G401.6 (cell line): ENCODE measurements at regions not wholly inside any gene's neighbourhood (a gene's known extent, or its start where the extent isn't known, plus 50 kb on each side); places are given as distances from the start of the nearest gene placed in this dataset.
"Not testable (repeated sequence)": the region's sequence is repeated elsewhere in the genome, so short reads cannot be mapped to it uniquely, and the experiment has no call there.

ENCODE experiments used
- FAIRE-seq: peaks from 2 replicates; lab custom pipeline; 2012; peaks lifted over from hg19 to GRCh38; lab: Jason Lieb, UNC

DNA sequence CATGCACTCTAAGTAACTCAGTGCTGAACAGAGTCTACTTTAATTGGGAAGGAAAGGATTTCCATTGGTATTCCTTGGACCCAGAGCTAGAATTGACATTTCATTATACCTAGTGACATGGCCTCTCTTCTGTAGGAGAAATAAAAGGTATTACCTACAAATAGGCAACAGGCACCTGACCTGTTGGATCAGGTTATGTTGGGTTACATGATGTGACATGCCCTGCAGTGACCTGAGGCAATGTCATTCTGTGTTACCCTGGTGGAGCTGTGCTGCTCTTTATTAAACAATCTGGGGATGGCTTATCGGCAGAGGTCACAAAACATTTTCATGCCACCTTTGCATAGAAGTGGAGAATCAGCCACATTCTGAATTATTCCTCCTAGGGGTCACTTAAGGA is 427.7 kb downstream of the MDFIC start:
- FAIRE-seq: no peak

DNA sequence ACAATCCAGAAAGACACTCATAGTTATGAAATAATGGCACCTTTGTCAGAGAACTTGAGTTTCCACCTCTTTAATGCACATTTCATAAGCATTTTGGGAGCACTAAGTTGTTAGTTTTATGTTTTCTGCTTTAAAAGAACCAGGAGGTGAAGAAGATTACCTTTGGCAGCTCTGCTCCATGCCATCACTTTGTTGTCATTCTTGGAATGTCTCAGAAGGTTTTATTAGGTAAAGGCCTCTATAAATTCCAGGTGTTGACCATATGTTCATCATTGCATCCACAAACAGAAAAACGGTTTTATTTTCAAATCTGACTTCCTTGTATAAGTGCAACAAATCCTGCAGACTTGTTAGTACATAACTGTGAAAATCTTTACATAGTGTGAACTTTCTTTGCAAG is 424.8 kb downstream of the MDFIC start:
- FAIRE-seq: no peak

DNA sequence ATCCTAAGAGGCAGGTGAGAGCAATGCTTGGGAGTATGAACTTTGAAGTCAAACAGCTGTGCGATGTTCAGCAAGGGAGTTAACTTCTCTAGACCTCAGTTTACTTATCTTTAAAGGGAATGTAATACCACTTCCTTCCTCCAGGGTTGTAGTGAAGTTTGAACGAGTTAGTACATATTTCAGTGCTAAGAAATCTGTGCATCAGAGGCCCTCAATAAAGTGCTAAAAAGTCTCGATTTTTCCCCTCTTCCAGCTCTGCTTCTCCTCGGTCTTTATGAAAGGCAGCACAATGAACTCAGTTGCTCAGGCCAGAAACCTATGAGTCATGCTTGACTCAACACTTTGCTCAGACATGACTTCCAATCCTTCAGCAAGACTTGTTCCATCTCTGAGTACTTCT is 418.9 kb downstream of the MDFIC start:
- FAIRE-seq: no peak

DNA sequence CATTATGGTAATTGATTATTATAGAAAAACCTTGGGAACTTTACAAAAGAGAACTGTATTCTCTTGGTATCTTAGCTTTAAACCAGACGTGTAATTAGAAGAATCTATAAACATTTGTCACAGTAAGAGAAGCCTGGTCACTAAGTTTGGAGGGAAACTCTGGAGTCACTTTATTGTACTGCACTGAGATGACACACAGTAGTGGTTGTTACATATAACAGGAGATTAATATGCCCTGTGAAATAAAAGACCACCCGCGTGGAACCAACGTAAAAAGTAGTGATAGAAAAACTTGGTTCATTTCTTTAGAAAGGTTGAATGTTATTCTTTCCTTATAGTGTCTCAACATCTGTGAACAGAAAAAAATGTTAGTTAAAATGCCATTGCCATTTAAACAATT is 416.1 kb downstream of the MDFIC start:
- no peak for FAIRE-seq

DNA sequence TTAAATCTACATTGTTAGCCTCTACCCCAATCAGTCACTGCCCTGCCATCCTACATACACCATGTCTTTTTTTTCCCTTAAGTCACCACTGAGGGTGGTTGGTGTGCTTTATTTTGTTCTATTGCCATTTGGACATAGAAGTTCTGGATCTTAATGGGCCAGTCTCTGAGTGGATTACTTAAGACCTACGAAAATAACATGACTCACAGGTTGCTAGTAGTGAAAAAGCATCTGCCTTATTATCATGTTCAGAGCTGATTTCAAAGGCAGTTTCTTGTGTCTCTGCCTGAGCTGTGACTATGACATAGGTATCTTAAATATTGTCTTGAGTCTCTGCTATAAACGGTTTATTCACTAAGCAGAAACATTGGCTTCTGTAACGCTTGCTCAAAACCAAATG is 410.8 kb downstream of the MDFIC start:
- FAIRE-seq: no peak

DNA sequence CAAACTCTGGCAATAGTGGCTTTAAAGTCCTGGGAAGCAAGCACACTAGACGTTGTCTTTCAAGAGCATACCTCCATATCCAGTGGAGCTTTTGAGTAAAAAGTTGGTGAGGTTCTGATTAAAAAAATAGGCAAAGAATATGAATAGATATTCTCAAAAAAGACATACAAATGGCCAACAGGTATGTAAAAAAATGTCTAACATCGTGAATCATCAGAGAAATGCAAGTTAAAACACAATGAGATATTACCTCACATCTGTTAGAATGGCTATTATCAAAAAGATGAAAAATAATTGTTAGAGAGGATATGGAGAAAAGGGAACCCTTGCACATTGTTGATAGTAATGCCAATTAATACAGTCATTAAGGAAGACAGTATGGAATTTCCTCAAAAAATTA is 407.1 kb downstream of the MDFIC start:
- no peak for FAIRE-seq

DNA sequence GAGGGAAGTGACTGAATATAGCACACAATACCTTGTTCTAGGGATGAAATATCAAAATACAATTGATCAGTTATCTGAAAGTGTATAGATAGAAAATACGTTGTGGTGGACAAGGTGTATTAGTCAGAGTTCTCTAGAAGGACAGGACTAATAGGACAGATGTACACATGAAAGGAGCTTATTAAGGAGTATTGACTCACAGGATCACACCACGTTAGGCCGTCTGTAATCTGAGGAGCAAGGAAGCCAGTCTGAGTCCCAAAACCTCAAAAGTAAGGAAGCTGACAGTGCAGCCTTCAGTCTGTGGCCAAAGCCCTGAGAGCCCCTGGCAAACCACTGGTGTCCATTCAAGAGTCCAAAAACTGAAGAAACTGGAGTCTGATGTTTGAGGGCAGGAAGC is 406.1 kb downstream of the MDFIC start:
- no peak for FAIRE-seq

DNA sequence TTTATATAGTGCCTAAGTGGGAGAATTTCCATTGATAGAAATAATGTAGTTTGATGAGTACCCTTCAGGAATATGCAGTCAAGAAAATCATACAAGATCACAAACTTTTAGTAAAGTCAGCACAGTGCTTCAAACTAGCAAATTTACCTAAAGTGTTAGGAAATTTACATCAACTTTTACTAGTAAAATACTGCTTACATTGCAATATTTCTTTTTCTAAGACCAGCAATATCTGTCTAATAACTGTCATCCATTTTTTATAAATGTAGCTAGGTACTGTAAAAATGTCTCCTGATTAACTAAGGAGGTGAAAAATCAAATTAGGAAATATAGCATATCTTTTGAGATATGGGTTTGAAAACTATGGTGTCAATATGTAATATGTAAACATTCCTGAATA is 405.4 kb downstream of the MDFIC start:
- no peak for FAIRE-seq

DNA sequence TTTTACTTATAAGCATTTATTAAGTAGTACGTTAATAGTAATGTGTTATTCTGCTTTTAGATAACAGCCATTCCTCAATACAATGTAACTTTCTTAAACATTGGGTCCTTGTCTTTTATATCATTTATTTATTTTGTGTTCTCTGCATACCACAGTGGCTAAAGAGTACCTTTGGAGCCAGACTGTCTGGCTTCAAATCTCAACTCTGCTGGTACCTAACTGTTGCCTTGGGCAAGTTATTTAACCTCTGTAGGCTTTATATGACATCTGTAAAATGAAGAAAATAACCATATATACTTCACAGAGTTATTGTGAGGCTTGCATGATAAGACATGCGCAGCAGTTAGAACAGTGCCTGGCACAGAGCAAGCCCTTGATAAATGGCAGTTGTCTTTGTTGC is 397.6 kb downstream of the MDFIC start:
- no peak for FAIRE-seq

DNA sequence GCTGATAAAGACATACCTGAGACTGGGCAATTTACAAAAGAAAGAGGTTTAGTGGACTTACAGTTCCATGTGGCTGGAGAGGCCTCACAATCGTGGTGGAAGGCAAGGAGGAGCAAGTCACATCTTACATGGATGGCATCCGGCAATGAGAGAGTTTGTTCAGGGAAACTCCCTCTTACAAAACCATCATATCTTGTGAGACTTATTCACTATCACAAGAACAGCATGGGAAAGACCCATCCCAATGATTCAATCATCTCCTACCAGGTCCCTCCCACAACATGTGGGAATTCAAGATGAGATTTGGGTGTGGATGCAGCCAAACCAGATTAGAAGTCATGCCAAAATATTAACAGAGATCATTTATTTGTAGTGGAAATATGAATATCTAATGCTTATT is 388.4 kb downstream of the MDFIC start:
- not testable (repeated sequence) for FAIRE-seq

DNA sequence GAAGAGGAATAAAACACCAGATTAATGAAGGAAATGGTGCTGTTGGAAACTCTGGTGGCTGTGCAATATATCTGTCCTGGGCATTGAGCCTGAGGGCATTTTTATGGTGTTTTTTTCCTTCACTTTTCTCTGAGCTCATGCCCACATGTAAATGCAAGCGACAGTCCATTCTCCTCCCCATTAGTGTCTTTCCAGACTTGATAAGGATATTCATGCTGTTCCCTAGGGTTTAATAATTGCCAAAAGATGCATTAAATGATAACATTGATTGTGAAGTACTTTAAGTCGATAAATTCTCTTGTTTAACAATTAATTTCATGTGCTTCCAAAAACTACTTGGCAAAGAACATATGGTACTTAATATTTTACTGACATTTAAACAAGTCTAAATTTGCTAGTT is 384.7 kb downstream of the MDFIC start:
- no peak for FAIRE-seq

DNA sequence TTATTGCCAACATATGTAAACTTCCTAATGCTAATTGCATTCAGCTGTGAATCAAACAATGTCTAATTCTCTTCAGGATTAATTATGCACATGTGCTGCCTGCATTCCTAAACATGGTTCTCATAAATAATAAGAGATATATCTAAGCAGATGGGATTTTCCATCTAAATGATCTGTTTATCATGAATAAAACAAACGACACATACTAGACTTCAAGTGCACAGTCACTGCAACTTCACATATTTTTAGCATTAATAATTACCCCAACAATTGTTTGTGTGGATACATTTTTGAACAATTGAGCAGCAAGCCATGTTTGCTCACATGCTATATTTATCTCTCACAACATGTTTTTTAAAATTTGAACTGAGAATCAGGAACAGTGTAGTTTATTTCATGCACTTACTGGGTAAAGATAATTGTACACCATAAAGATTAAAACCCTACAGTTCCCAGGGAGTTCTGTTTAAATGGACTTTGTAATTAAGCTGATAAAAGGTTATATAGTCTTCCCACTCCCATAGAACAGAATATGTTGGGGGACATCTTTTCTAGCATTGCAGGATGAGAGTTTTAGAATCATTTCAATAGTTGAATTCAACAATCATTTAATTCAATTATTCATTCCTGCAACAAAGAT is 378.5 kb downstream of the MDFIC start:
- FAIRE-seq: no peak

DNA sequence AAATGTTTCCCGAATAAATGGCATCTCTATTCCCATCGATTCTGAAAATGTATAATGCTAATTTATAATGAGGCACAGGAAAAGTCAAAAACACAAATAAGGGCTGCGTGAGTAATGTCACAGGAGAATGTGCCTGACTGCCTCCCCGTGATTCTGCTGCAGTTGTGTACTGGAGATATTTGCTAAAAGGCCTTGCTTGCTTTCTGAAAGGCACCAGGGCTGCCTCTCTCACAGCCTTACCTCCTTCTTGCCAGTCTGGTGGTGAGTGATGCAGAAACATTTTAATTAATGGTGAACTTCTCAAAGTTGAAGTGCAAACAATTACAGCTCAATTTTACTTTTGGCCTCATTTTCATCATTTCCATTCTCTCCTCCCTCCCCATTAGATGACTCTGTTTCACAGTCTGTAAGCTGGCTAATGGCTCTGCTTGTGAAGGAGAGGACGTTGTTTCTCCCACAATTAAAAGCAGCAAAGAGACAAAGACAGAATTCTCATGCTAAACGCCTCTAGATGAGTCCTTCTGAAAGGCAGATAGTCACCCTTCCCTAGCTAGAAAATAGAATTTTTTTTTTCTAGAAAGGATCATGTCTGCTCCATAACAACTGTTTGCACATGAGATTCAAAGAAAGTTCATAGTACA is 377.6 kb downstream of the MDFIC start:
- no peak for FAIRE-seq

DNA sequence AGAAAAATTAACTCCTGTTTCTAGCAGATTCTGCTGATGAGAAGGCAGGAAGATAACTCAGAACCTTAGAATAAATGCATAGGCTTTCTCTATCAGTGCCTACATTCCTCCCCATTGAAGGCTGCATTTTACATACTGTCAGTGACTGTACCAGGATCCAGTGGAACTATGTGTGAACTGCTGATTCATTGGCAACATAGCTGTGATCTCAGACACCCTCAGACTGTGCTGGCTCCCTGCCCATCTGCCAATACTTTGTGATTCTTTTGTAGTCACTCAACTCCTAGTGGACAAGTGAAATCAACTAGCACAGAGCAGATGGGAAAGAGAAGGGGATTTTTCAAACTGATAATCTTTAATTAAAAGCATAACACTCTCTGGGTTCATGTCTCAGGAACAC is 375.8 kb downstream of the MDFIC start:
- no peak for FAIRE-seq

DNA sequence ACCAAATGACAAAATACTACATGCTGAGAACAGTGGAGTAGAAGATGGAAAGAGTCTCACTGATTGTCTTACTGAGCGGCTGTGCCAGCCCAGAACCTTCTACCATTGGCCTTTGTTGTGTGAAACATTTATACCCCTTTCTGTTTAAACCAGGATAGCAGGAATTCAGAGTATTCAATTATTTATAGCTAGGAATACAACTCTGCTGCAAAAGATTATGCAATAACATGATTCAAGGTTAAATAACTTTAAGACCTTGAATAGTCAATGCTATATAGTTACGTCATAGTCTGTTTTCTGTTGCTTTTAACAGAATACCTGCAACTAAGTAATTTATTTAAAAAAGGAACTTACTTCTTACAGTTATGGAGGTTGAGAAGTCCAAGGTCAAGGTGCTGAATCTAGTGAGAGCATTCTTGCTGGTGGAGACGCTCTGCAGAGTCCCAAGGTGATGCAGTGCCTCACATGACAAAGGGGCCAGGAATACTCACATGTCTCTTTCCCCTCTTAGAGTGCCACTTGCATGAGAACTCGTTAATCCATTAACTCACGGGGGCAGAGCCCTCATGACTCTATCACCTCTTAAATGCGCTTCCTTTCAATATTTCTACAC is 371.8 kb downstream of the MDFIC start:
- no peak for FAIRE-seq

DNA sequence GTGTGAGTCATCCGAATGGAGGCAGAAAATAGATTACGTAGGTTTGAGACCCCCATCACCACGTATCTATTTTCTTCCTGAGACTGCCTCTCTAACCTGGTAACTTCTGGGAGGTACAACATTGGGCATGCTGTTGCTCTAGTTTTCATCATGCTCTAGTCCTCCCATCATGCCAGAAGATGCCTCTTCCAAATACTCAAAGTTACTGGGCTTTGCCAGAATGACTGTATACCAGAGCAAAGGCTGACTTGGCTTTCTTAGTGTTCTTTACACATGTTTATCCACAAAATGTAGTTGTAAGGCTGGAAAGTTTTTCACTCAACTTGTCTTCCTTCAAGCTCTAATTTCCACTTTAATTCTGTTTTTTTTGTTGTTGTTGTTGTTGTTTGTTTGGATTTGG is 370.5 kb downstream of the MDFIC start:
- FAIRE-seq: no peak

DNA sequence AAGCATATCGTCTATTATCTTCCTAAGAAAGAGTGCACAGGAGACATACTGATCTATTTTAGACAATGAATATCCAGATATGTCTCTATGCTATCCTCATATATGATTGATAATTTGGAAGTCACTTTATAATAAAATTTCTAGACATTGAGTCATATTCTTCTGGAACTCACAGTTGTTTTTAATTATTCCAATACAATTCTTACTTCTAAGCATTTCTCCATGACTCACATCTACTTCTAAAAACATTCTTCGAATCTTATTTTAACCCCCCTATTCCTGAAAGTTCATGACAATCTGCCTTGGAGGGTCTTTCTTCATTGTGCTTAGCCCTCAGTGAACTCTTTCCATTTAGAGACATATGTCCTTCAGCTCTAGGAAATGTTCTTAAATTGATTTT is 368.1 kb downstream of the MDFIC start:
- FAIRE-seq: no peak

DNA sequence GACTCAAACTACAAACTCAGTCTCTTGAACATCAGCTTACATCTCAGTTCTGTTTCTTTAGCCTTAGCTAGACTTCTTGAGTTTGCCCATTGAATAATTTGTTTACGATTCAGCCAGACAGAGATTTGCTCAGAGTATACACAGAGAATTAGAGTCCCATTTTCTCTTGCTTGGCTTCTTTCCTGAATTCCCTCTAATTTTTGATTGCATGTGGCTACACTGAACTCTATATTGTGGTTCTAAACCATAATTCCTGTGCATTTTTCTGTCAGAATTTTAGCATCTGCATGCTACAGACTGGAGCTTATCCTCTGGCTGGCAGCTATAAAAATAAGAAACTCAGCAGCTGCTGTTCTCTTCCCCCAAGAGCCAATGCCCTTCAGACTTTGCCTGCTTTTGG is 354.9 kb downstream of the MDFIC start:
- FAIRE-seq: no peak

DNA sequence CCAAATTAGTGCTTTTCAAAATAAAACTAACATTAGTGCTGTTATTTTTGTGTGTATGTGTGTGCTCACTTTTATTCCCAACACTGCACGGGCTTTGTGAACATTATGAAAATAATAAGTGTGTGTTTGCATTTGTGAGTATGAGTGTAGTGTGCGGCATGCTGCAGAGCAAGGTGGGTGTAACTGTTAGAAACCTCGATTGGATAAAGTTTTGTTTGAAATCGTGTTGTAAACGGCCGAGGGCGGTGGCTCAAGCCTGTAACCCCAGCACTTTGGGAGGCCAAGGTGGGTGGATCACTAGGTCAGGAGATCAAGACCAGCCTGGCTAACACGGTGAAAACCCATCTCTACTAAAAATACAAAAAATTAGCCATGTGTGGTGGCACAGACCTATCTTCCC is 352.0 kb downstream of the MDFIC start:
- FAIRE-seq: not testable (repeated sequence)

DNA sequence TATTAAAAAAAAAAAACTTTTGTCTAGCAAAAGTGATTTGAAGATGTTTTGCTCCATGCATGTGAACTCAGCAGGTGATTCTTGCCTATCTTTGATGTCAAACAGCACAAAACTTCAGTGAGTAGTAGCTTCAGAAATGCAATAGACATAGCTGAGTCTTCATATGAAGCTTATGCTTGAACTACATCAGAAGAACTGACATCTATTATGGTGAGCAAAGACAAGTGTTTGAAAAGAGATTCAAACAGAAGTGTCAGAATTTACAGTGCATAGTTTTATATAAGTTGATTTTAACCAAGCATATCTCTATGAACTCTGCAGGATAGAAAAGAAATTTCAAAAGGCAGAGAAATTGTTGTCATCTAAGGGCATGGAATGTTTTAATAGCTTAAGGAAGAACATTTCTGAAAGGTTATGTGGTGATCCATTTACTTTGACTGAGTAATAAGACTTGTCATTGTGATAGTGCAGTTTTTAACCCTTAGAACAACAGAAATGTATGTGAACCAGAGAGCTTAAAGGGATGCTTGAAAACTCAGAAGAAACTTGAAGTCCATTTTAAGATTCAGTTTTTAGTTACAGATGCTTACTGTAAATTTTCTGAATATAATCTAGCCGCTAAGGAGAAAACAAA is 351.4 kb downstream of the MDFIC start:
- FAIRE-seq: no peak

DNA sequence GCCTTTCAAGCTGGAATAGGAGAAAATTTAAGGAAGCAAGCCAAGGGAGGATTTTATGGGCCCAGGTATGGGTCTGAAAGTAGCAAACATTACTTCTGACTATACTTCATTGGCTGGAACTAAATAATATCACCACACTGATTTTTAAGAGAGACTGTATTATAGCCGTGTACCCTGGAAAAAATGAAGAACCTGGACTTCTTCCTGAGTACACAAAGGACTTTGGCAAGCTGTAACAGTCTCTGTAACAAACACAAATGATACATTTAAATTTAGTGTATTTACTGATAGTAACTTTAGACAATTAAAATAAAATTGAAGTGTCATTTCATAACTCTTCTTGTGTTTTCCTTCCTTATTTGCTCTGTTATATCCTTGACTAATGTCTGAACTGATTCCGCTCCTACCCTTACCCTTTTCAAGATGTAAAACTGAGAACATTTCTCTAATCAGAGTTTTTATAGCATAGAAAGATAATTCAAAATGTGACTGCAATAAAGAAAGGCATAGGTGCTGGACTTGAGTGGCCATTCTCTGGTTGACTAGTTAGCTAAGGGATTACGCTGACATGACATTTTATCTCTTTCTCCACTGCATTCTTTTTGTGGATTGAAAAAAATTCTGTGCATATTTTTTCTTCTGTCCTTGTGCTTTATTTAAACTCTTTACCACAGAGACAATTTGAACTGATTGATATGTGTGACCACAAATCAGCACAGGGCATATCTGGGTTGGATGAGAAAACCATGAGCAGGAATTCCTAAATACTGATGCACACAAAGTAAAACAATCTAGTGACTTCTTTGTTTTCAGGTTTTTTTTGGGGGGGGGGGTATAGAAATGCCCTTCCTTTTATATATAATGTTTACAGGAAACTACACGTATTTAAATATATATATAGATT is 349.7 kb downstream of the MDFIC start:
- FAIRE-seq: no peak

DNA sequence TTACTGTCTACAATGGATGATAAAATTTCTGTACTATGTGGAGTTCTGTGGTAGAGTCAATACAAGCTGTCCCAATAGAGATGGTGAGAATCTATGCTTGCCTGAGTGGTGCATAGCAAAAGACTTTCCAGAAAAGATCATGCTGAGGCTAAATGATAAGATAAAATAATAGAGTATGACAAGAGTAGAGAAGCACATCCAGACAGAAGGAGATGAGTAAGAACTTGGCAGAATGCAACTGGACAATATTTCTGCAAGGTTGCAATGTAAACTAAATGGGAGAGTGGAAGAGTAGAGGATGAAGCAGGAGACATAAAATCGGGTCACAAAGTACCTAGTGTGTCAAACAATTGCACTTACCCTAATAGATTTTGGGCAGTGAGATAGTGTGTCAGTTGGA is 347.6 kb downstream of the MDFIC start:
- no peak for FAIRE-seq

DNA sequence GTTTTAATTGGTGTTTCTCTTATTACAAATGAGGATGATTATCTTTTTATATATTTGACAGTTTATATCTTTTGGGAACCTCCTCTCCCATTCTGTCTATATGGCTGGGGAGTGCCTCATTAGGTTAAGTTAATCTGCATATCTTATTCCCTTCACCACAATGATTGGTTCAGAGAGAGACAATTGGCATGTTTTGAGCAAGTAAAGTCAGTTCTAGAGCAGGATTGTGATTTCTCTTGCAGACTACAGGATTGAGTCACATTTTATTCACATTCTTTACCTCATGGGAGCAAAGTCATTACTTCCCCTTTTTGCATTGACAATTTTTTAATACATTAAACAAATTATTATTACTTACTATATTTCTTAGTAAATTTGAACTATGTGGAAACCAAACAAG is 345.6 kb downstream of the MDFIC start:
- no peak for FAIRE-seq
